Tibial artery (tissue), 4 donors: ENCODE measurements at regions not wholly inside any gene's neighbourhood (a gene's known extent, or its start where the extent isn't known, plus 50 kb on each side); places are given as distances from the start of the nearest gene placed in this dataset.

Source experiments
- DNase-seq, 2 donors: peaks; one replicate each; pipeline ENCODE4 v3.0.0-alpha.2; 2019
- H3K27ac ChIP-seq, 2 donors: fragments of 200-600 bp; sonication (generic) in 1 of 2; 1 replicate in 1 of 2; 2 replicates in 1 of 2; pipeline ENCODE4 v1.5.1; 2018 to 2019; ENCODE audit warnings: mild to moderate bottlenecking in 1 of 2
- H3K27me3 ChIP-seq, 2 donors: fragments of 200-600 bp; sonication (generic) in 1 of 2; one replicate each; pipeline versions ENCODE4 v1.5.1 to v1.6.0; 2016 to 2019
- H3K36me3 ChIP-seq, 3 donors: fragments of 200-600 bp; sonication (generic) in 2 of 3; one replicate each; pipeline ENCODE4 v1.5.1; 2016 to 2019; ENCODE audit warnings: mild to moderate bottlenecking in 2 of 3
- H3K4me1 ChIP-seq, 4 donors: fragments of 200-600 bp; sonication (generic) in 2 of 4; 1 replicate in 3 of 4; 2 replicates in 1 of 4; pipeline ENCODE4 v1.5.1; 2016 to 2019
- H3K4me3 ChIP-seq, 2 donors: fragments of 200-600 bp; sonication (generic) in 1 of 2; 1 replicate in 1 of 2; 2 replicates in 1 of 2; pipeline ENCODE4 v1.5.1; 2018 to 2019; ENCODE audit warnings: mild to moderate bottlenecking in 2 of 2
- H3K9me3 ChIP-seq, 3 donors: fragments of 200-600 bp; sonication (generic) in 1 of 3; one replicate each; pipeline ENCODE4 v1.5.1; 2016 to 2019
- CTCF ChIP-seq, 2 experiments: fragments of 200-600 bp in 1 of 2; fragments of 450-650 bp in 1 of 2; IDR thresholded peaks; one replicate each; pipeline ENCODE4 v1.5.1; 2017 to 2019; ENCODE audit warnings: antibody characterized with exemption in 2 of 2, mild to moderate bottlenecking in 1 of 2, moderate library complexity in 1 of 2
- intact Hi-C: fragments of 100-400 bp; cut with DNase I; formaldehyde crosslinking; loops from one replicate; pipeline ENCODE4 v1.15.0; 2023; ENCODE audit warnings: low total_unique reads

DNA sequence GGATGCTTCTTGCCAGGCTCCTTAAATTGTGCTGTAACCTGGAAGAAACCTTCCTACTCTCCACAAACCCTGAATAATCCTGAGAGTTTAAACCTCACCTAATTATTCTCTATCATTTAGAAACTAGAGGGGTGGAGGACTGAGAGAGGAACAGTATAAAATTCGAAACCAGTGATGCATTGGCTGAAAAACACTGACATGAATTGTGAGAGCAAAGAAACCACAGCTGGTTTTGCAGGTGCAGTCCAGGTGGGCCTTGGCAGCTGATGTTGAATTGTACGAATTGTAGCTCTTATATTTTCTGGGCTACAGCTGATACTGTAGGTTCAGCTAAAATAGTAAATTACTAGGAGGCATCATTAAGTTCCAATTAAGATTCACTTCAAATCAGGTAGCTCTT is 227.0 kb upstream of the SLITRK5 start:
- Histone ChIP-seq H3K27ac (no peak overlapping the region), H3K4me1 (no peaks in the 10 kb centered on the region), H3K4me3 (no peak overlapping the region), H3K36me3 (no peaks in the 10 kb centered on the region), H3K27me3 (no peaks in the 10 kb centered on the region), H3K9me3 (no peaks in the 10 kb centered on the region)
- no peak for DNase-seq
- no peak for TF ChIP-seq CTCF (IDR thresholded peaks at IDR 0.05)
- intact Hi-C loops = no loop called here

- no peaks in the 10 kb centered on the region for H3K4me1 ChIP-seq
- intact Hi-C loops = no loop called here
- H3K27me3 ChIP-seq = no peaks in the 10 kb centered on the region
- no peak overlapping the region for H3K4me3 ChIP-seq
- DNase-seq = no peak
- TF ChIP-seq CTCF (IDR thresholded peaks at IDR 0.05) = no peak
- H3K36me3 ChIP-seq = no peaks in the 10 kb centered on the region
- no peak overlapping the region for H3K27ac ChIP-seq
- H3K9me3 ChIP-seq = no peaks in the 10 kb centered on the region
Observed at GRCh38 chr13:87452281-87452680, 218.9 kb upstream of the SLITRK5 start.

DNA sequence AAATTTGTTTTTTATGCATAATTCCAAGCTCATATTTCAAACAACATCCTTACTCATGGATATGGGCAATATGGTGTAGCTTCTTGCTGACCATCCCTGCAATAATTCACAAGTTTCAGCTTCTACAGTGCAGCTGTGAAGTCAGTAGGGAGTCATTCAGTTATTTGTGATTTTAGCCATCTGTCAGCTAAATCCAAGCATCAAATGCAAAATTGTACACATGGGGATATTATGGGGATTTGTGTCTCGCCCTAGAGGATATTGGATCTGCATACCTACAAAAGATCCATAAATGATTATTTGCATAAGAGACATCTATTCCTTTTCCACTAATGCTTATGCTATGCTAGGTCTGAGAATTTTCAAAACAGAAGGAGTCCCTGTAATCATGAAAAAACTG is 217.9 kb upstream of the SLITRK5 start:
- Histone ChIP-seq H3K36me3 (no peaks in the 10 kb centered on the region), H3K9me3 (no peaks in the 10 kb centered on the region), H3K27me3 (no peaks in the 10 kb centered on the region), H3K4me3 (no peak overlapping the region), H3K4me1 (no peaks in the 10 kb centered on the region), H3K27ac (no peak overlapping the region)
- intact Hi-C loops = no loop called here
- no peak for TF ChIP-seq CTCF (IDR thresholded peaks at IDR 0.05)
- DNase-seq = no peak

DNA sequence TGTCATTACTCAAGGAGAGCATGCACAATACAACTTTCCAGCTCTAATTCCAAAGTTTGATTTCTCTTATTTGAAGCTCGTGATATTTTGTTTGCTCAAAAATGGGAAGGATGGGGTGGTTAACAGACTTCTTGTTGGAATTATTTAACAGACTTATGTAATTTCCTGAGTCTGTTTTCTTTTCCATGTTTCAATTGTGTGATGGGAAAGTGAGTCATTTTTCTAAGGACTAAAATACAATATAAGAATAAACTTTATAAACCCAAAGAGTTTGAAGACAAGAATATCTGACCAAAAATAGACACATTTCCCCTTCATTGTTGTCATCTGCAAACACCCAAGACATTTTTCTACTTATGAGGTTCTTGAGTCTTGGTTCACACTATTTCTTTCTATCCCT is 211.8 kb upstream of the SLITRK5 start:
- Histone ChIP-seq H3K27me3 (no peaks in the 10 kb centered on the region), H3K27ac (no peak overlapping the region), H3K4me3 (no peak overlapping the region), H3K36me3 (no peaks in the 10 kb centered on the region), H3K4me1 (no peaks in the 10 kb centered on the region), H3K9me3 (no peaks in the 10 kb centered on the region)
- no peak for TF ChIP-seq CTCF (IDR thresholded peaks at IDR 0.05)
- DNase-seq = no peak
- intact Hi-C loops = no loop called here

GRCh38 chr13:87497426-87497825 is 173.7 kb upstream of the SLITRK5 start:
- Histone ChIP-seq H3K4me3 (no peak overlapping the region), H3K27me3 (no peaks in the 10 kb centered on the region), H3K36me3 (no peaks in the 10 kb centered on the region), H3K27ac (no peak overlapping the region), H3K4me1 (no peaks in the 10 kb centered on the region), H3K9me3 (no peaks in the 10 kb centered on the region)
- intact Hi-C loops = no loop called here
- no peak for TF ChIP-seq CTCF (IDR thresholded peaks at IDR 0.05)
- no peak for DNase-seq

DNA sequence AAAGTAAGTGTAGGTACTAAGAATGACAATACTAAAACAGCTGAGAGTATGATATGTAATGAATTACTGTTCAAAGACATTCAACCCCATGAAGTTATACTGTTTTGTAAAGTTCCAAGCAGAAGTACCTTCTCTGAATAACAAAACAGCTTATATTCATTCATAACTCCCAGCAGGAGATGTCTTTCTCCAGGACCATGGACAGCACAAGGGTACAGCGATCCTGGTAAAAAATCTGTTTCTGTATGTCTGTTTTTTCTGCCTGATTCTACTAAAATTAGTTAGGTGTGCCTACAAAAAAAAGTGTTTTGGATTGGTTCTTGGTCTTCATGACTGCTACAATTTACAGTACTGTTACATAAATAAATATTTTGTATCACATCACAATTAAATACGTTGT is 172.5 kb upstream of the SLITRK5 start:
- Histone ChIP-seq H3K4me3 (no peak overlapping the region), H3K4me1 (no peaks in the 10 kb centered on the region), H3K27me3 (no peaks in the 10 kb centered on the region), H3K36me3 (no peaks in the 10 kb centered on the region), H3K27ac (no peak overlapping the region), H3K9me3 (no peaks in the 10 kb centered on the region)
- DNase-seq = no peak
- TF ChIP-seq CTCF (IDR thresholded peaks at IDR 0.05) = no peak
- intact Hi-C loops = no loop called here
